GM23248 (cell line): ENCODE measurements at regions not wholly inside any gene's neighbourhood (a gene's known extent, or its start where the extent isn't known, plus 50 kb on each side); places are given as distances from the start of the nearest gene placed in this dataset.

Experiments
- DNase-seq: peaks from one replicate; pipeline ENCODE4 v3.0.0-alpha.2; 2015
- H2AFZ ChIP-seq: fragments of 200-600 bp; sonication (generic); 2 replicates; pipeline ENCODE4 v1.6.1; 2016; ENCODE audit warnings: antibody characterized with exemption
- H3F3A ChIP-seq: fragments of 200-600 bp; sonication (generic); 2 replicates; pipeline ENCODE4 v1.6.1; 2016; ENCODE audit warnings: mild to moderate bottlenecking, antibody characterized with exemption, mixed run types; ENCODE audit not compliant: insufficient read depth
- H3K27ac ChIP-seq: fragments of 200-600 bp; sonication (generic); 2 replicates; pipeline ENCODE4 v1.5.1; 2016; ENCODE audit warnings: mild to moderate bottlenecking
- H3K27me3 ChIP-seq: fragments of 200-600 bp; sonication (generic); replicated peaks from 2 replicates; pipeline ENCODE4 v1.6.1; 2016; ENCODE audit warnings: mild to moderate bottlenecking; ENCODE audit not compliant: insufficient read depth
- H3K36me3 ChIP-seq: fragments of 200-600 bp; sonication (generic); 2 replicates; pipeline ENCODE4 v1.6.1; 2016; ENCODE audit warnings: low read depth, mild to moderate bottlenecking
- H3K4me1 ChIP-seq: fragments of 200-600 bp; sonication (generic); 2 replicates; pipeline ENCODE4 v1.6.1; 2016; ENCODE audit warnings: mild to moderate bottlenecking; ENCODE audit not compliant: insufficient read depth
- H3K4me2 ChIP-seq: fragments of 200-600 bp; sonication (generic); one replicate; pipeline ENCODE4 v1.6.1; 2016; ENCODE audit warnings: mild to moderate bottlenecking; ENCODE audit not compliant: unreplicated experiment
- H3K4me3 ChIP-seq: fragments of 200-600 bp; sonication (generic); 2 replicates; pipeline ENCODE4 v1.5.1; 2016; ENCODE audit warnings: mild to moderate bottlenecking
- H3K79me2 ChIP-seq: fragments of 200-600 bp; sonication (generic); 2 replicates; pipeline ENCODE4 v1.6.1; 2016; ENCODE audit warnings: mild to moderate bottlenecking; ENCODE audit not compliant: insufficient read depth
- H3K9ac ChIP-seq: fragments of 200-600 bp; sonication (generic); 2 replicates; pipeline ENCODE4 v1.6.1; 2016; ENCODE audit warnings: mild to moderate bottlenecking
- H3K9me2 ChIP-seq: fragments of 200-600 bp; sonication (generic); 2 replicates; pipeline ENCODE4 v1.6.1; 2016; ENCODE audit warnings: mixed run types, mild to moderate bottlenecking, moderate library complexity; ENCODE audit not compliant: insufficient read depth
- H3K9me3 ChIP-seq: fragments of 200-600 bp; sonication (generic); one replicate; pipeline ENCODE4 v1.6.1; 2017; ENCODE audit warnings: low read depth
- H4K20me1 ChIP-seq: fragments of 200-600 bp; sonication (generic); 2 replicates; pipeline ENCODE4 v1.6.0; 2016; ENCODE audit not compliant: insufficient read depth
- EZH2 ChIP-seq: fragments of 200-600 bp; sonication (generic); IDR thresholded peaks from 2 replicates; pipeline ENCODE4 v1.6.1; 2018; ENCODE audit warnings: antibody characterized with exemption, mild to moderate bottlenecking; ENCODE audit not compliant: insufficient read depth, poor library complexity, severe bottlenecking
- EZH2phosphoT487 ChIP-seq: fragments of 200-600 bp; sonication (generic); IDR thresholded peaks from 2 replicates; pipeline ENCODE4 v1.6.1; 2018; ENCODE audit warnings: antibody characterized with exemption, moderate library complexity, mild to moderate bottlenecking, low read depth; ENCODE audit not compliant: insufficient read depth
- WGBS, 2 experiments: methylation state at CpG; one replicate each; pipeline ENCODE4 v1.1.6; 2015 to 2017; ENCODE audit warnings: low lambda C conversion rate in 2 of 2, low coverage in 1 of 2; ENCODE audit errors: missing lambda C conversion rate in 2 of 2; 5-methylcytosine and 5-hydroxymethylcytosine counted together
- in situ Hi-C: fragments of 300-500 bp; cut with MboI; formaldehyde crosslinking; loops from 2 replicates; pipeline ENCODE4 v1.15.0; 2020

DNA sequence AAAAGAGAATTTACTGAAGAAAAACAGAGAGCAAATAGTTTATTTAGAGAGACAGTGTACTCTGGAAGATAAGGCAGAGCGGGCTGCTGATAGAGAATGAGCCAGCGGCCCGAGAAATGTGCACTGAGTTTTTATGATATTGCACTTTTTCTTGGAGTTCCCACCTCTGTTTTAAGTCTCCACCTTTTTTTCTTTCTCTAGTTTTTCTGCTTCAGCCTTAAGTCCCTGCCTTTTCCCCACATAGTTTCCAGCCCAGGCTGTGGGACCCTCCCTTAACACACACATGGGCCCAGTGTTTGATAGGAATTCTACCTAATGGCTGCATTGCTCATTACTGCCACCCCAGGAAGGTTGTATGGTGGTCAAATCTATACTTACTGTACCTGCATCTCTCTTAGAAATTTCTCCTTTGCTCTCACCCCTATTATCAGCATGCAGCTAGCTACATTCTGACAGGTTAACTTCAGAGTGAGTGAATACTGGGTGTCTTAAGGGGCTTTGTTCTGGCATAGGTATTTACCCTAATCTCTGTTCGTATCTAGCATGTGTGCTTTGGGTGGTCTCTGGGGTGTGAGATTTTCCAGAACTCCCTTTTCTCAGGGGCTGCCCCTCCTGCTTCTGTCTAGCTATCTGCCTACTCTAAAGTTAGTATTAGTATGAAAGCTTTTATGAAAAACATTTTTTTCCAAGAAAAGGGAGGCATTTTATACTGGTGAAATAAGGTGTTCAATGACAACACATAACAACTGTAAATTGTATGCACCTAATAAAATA lies 127.3 kb upstream of the TOP3B start:
- no peaks in the 10 kb centered on the region for H4K20me1 ChIP-seq
- no peak overlapping the region for H2AFZ ChIP-seq
- no peaks in the 10 kb centered on the region for H3K9me2 ChIP-seq
- no peaks in the 10 kb centered on the region for H3K36me3 ChIP-seq
- H3K9ac ChIP-seq = no peak overlapping the region
- in situ Hi-C loops = no loop called here
- H3K27me3 ChIP-seq = no peaks in the 10 kb centered on the region
- 76 to 84% methylated on average over 4 of the region's 4 CpGs for whole genome bisulfite sequencing, 2 experiments
- H3K27ac ChIP-seq = no peak overlapping the region
- H3K4me2 ChIP-seq = no peak overlapping the region
- no peak for TF ChIP-seq EZH2
- no peak for TF ChIP-seq EZH2phosphoT487
- DNase-seq = no peak
- H3K4me3 ChIP-seq = no peak overlapping the region
- H3F3A ChIP-seq = peaks cover 5% of the 10 kb centered on the region; the same call in 1 of the 2 replicates
- peaks cover 8% of the 10 kb centered on the region for H3K4me1 ChIP-seq
- no peaks in the 10 kb centered on the region for H3K79me2 ChIP-seq
- no peaks in the 10 kb centered on the region for H3K9me3 ChIP-seq

DNA sequence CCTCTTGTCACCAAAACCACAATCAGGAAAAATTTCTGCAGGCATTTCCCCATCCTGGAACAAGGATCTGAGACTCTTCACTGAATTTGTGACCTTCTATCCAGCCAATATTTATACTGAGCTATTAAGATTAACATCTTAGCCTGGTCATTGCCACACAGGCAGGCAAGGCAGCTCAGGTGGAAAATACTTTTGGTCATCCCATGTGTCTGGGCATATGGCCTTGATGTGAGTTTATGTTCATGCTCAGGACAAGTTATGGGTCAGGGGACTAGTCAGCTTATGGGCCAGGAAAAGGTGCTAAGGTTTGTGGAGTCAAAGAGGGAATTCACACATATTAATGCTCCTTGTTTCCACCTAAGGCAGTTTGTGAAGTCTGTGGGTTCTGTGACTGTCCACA lies 124.3 kb upstream of the TOP3B start:
- in situ Hi-C loops = no loop called here
- Histone ChIP-seq H3K4me3 (no peak overlapping the region), H3K4me1 (peaks cover 8% of the 10 kb centered on the region), H3K36me3 (no peaks in the 10 kb centered on the region), H3F3A (peaks cover 5% of the 10 kb centered on the region; the same call in 1 of the 2 replicates), H3K9me3 (no peaks in the 10 kb centered on the region), H3K27ac (no peak overlapping the region), H3K4me2 (no peak overlapping the region), H3K79me2 (no peaks in the 10 kb centered on the region), H3K9ac (no peak overlapping the region), H2AFZ (no peak overlapping the region), H3K27me3 (peaks cover 5% of the 10 kb centered on the region), H3K9me2 (no peaks in the 10 kb centered on the region), H4K20me1 (no peaks in the 10 kb centered on the region)
- DNase-seq = no peak
- TF ChIP-seq EZH2 (no peak), EZH2phosphoT487 (no peak)

DNA sequence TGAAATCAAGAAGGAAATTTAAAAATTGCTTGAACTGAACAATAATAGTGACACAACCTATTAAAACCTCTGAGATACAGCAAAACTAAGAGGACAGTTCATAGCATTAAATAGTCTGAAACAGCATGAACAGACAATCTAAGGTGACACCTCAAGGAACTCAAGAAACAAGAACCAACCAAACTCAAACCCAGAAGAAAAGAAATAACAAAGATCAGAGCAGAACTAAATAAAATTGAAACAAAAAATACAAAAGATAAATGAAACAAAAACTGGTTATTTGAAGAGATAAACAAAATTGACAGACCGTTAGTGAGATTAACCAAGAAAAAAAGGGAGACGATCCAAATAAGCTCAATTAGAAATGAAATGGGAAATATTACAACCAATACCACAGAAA lies 122.8 kb upstream of the TOP3B start:
- Histone ChIP-seq H3F3A (0 out of 2 replicates have a peak, but pooled peaks cover under 1% of the 10 kb centered on the region), H4K20me1 (no peaks in the 10 kb centered on the region), H3K4me3 (no peak overlapping the region), H3K9me2 (no peaks in the 10 kb centered on the region), H3K4me2 (no peak overlapping the region), H3K9ac (no peak overlapping the region), H3K27ac (no peak overlapping the region), H2AFZ (no peak overlapping the region), H3K4me1 (no peaks in the 10 kb centered on the region), H3K79me2 (no peaks in the 10 kb centered on the region), H3K36me3 (no peaks in the 10 kb centered on the region), H3K9me3 (no peaks in the 10 kb centered on the region), H3K27me3 (peaks cover 5% of the 10 kb centered on the region)
- WGBS, 2 experiments = 23 to 47% methylated on average over 2 of the region's 2 CpGs
- no peak for DNase-seq
- TF ChIP-seq EZH2phosphoT487 (no peak), EZH2 (no peak)
- in situ Hi-C loops = no loop called here

DNA sequence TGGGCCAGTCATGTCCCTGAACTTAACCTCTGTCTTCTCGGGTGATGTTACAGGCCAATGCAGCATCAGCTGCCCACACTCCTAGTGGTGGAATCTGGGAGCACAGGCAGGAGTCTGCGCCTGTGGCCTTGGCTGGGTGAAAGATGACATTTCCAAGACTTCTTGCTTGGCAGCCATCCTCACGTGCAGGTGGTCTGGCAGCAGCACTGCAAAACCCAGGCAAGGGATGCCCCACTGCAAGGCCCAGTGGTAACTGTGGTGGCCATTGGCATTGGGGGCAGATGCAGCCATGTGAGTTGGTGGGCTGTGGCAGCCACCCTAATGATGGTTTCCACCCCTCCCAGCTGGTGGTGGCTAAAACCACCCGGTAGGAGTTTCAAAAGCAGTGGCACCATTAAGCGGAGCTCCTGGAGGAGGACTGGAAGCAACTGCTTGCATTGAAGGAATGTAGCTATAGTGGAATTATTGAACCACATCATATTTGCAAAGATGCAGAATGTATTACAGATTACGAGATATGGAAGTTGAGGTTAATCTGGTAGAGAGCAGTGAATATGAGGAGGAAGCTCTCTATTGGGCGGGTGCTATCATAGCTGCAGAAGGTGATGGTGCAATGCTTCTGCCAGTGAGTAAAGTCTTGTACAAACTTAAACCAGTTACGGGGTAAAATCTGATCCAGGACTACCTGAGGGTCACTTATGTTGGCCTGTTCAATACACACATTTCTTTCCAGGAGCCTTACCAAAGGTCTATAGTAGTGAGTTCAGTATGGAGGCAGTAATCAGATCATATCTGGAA lies 120.7 kb upstream of the TOP3B start:
- H3K36me3 ChIP-seq = no peaks in the 10 kb centered on the region
- no peaks in the 10 kb centered on the region for H3K9me2 ChIP-seq
- peaks cover 9% of the 10 kb centered on the region for H3K27me3 ChIP-seq
- H3K79me2 ChIP-seq = no peaks in the 10 kb centered on the region
- H3K9me3 ChIP-seq = no peaks in the 10 kb centered on the region
- TF ChIP-seq EZH2phosphoT487 (no peak), EZH2 (no peak)
- no peak overlapping the region for H3K4me3 ChIP-seq
- no peak overlapping the region for H2AFZ ChIP-seq
- no peaks in the 10 kb centered on the region for H3K4me1 ChIP-seq
- H3K27ac ChIP-seq = no peak overlapping the region
- DNase-seq = peak; percentile 26
- no peaks in the 10 kb centered on the region for H4K20me1 ChIP-seq
- H3K4me2 ChIP-seq = no peak overlapping the region
- H3K9ac ChIP-seq = no peak overlapping the region
- 31 to 37% methylated on average over 8 of the region's 8 CpGs for WGBS, 2 experiments
- H3F3A ChIP-seq = no peaks in the 10 kb centered on the region
- in situ Hi-C loops = no loop called here
